Glutamatergic neuron (in vitro differentiated cells): ENCODE measurements at regions not wholly inside any gene's neighbourhood (a gene's known extent, or its start where the extent isn't known, plus 50 kb on each side); places are given as distances from the start of the nearest gene placed in this dataset.

Source experiments
- DNase-seq: peaks from one replicate; pipeline ENCODE4 v3.0.0; 2022
- H3K27ac Mint-ChIP-seq: one replicate; pipeline ENCODE4 v1.8.0; 2020; ENCODE audit warnings: mild to moderate bottlenecking, mixed read lengths, inconsistent platforms; ENCODE audit not compliant: unreplicated experiment
- H3K27me3 Mint-ChIP-seq: one replicate; pipeline ENCODE4 v1.8.0; 2020; ENCODE audit warnings: mild to moderate bottlenecking, moderate library complexity, mixed read lengths, inconsistent platforms; ENCODE audit not compliant: unreplicated experiment
- H3K36me3 Mint-ChIP-seq: one replicate; pipeline ENCODE4 v1.8.0; 2020; ENCODE audit warnings: mild to moderate bottlenecking, mixed read lengths, inconsistent platforms; ENCODE audit not compliant: unreplicated experiment
- H3K4me1 Mint-ChIP-seq: one replicate; pipeline ENCODE4 v1.8.0; 2020; ENCODE audit warnings: mild to moderate bottlenecking, low read depth, mixed read lengths, inconsistent platforms; ENCODE audit not compliant: unreplicated experiment
- H3K4me3 Mint-ChIP-seq: one replicate; pipeline ENCODE4 v1.8.0; 2020; ENCODE audit warnings: mild to moderate bottlenecking, mixed read lengths, inconsistent platforms; ENCODE audit not compliant: unreplicated experiment
- H3K9me3 Mint-ChIP-seq: one replicate; pipeline ENCODE4 v1.8.0; 2020; ENCODE audit warnings: mild to moderate bottlenecking, moderate library complexity, mixed read lengths, inconsistent platforms; ENCODE audit not compliant: unreplicated experiment
- TF ChIP-seq, protein P1 (sequence below): fragments of 200-600 bp; sonication (generic); IDR thresholded peaks from one replicate; pipeline ENCODE4 v1.5.0; 2021; ENCODE audit not compliant: partially characterized antibody, unreplicated experiment

DNA sequence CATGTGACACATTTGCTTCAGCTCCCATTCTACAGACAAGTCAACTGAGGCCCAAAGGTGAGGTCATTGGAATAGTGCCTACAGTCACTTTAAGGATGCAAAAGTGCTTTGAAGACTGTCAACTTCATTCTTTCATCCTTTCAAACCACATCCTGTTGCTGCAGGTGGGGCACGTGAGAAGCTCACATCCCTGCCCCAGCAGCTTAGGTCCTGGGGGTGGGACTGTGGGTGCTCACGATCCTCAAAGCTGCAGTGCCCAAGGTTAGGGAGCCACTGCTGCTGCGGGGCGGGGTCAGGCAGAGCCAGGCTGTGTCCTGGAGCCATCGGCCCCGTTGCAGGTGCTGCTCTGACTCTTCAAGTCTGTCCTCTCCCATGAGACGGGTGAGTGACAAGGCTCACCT lies 57.9 kb upstream of the IER5L start:
- no peak overlapping the region for H3K4me3 Mint-ChIP-seq
- H3K4me1 Mint-ChIP-seq: peaks cover 2% of the 10 kb centered on the region
- peaks cover 5% of the 10 kb centered on the region for H3K9me3 Mint-ChIP-seq
- DNase-seq: no peak
- TF ChIP-seq, protein P1, sequence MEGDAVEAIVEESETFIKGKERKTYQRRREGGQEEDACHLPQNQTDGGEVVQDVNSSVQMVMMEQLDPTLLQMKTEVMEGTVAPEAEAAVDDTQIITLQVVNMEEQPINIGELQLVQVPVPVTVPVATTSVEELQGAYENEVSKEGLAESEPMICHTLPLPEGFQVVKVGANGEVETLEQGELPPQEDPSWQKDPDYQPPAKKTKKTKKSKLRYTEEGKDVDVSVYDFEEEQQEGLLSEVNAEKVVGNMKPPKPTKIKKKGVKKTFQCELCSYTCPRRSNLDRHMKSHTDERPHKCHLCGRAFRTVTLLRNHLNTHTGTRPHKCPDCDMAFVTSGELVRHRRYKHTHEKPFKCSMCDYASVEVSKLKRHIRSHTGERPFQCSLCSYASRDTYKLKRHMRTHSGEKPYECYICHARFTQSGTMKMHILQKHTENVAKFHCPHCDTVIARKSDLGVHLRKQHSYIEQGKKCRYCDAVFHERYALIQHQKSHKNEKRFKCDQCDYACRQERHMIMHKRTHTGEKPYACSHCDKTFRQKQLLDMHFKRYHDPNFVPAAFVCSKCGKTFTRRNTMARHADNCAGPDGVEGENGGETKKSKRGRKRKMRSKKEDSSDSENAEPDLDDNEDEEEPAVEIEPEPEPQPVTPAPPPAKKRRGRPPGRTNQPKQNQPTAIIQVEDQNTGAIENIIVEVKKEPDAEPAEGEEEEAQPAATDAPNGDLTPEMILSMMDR: no peak
- H3K36me3 Mint-ChIP-seq: peaks cover 10% of the 10 kb centered on the region
- no peak overlapping the region for H3K27ac Mint-ChIP-seq
- H3K27me3 Mint-ChIP-seq: peaks cover 2% of the 10 kb centered on the region

DNA sequence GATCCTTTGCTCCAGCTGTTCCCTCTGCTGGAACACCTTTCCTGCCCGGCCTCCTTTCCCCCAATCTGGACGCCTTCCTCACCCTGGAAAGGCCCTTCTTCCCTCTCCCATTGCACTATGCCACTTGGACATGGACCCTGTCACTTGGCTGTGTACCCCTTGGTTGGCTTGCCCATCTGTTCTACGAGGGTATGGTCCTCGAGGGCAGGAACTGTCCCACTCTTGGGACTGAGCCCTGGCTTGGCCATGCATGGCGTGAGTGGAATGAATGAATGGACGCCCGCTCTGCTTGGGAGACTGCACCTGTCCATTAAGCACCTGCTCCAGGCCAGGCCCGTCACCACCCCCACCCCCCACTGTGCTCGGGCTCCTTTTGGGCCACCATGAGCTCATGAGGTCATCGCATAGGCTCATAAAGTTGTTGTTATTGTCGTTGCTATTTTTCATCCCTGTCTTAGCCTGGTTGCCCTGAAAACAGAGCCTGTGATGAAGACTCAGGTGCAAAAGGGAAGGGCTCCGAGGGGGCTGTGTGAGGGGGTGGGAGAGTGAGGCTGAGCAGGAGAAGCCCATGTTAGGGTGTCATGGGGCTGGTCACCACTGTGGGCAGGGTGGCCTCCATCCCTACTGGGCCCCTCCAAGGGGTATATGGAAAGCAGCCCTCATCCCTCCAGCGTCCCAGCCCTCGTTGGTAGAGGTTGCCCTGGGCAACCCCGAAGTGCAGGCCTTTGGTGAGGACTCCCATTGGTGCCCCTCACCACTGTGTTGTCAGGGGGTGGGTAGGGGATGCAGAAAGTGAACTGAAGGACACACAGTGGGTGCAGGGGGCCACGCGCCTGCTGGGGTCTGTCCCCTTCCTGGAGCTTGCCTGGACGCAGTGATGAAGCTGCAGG lies 57.2 kb upstream of the IER5L start:
- Mint-ChIP-seq H3K36me3 (peaks cover 10% of the 10 kb centered on the region), H3K4me3 (no peak overlapping the region), H3K9me3 (peaks cover 5% of the 10 kb centered on the region), H3K27me3 (peaks cover 2% of the 10 kb centered on the region), H3K4me1 (peaks cover 2% of the 10 kb centered on the region), H3K27ac (no peak overlapping the region)
- no peak for DNase-seq
- TF ChIP-seq, protein P1: no peak

DNA sequence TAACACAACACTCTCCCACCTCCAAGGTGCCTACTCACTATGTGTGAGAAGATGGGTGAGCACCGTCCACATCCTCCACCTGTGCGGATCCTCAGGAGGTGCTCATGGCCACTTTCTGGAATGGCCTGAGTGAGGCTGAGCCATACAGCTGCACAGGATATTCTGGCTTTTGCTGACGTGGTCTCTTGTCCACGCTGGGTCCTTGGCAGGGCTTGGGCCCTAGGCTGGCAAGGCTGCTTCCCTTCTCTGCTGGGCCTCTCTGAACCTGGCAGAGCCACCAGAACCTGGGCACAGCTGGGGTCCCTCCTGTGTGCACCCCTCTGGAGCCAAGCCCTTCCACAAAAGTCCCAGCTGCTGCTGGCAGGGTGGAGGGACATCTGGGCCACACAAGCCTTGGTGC lies 56.4 kb upstream of the IER5L start:
- Mint-ChIP-seq H3K27me3 (peaks cover 2% of the 10 kb centered on the region), H3K27ac (no peak overlapping the region), H3K36me3 (peaks cover 10% of the 10 kb centered on the region), H3K9me3 (peaks cover 5% of the 10 kb centered on the region), H3K4me1 (peaks cover 2% of the 10 kb centered on the region), H3K4me3 (no peak overlapping the region)
- DNase-seq: no peak
- TF ChIP-seq, protein P1: no peak

DNA sequence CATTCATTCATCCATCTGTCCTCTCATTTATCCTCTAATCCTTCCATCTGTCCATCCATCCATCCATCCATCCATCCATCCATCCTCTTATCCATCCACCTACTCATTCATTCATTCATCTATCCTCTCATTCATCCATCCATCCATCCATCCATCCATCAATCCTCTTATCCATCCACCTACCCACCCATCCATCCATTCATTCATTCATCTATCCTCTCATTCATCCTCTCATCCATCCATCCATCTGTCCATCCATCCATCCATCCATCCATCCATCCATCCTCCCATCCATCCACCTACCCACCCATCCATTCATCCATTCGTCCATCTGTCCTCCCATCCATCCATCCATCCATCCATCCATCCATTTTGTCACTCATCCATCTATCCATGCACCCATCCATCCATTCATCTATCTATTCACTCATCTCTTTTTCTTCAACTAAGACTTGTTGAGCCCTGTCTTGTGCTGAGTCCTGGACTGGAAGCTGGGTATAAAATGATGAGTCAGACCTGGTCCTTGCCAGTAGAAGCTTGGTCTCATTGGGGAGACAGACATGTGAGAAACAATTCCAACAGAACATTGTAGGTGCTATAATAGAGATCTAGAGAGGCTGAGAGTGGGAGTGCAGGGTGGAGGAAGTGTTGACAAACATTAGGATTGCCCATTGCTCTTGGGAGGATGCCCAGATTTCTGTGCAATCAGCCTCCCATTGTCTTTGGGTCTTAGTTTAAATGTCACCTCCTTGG lies 55.0 kb upstream of the IER5L start:
- no peak overlapping the region for H3K27ac Mint-ChIP-seq
- no peaks in the 10 kb centered on the region for H3K27me3 Mint-ChIP-seq
- TF ChIP-seq, protein P1: no peak
- peaks cover 2% of the 10 kb centered on the region for H3K4me1 Mint-ChIP-seq
- H3K4me3 Mint-ChIP-seq: peak overlapping the region; percentile 10
- peaks cover 10% of the 10 kb centered on the region for H3K36me3 Mint-ChIP-seq
- DNase-seq: no peak
- H3K9me3 Mint-ChIP-seq: peaks cover 5% of the 10 kb centered on the region

DNA sequence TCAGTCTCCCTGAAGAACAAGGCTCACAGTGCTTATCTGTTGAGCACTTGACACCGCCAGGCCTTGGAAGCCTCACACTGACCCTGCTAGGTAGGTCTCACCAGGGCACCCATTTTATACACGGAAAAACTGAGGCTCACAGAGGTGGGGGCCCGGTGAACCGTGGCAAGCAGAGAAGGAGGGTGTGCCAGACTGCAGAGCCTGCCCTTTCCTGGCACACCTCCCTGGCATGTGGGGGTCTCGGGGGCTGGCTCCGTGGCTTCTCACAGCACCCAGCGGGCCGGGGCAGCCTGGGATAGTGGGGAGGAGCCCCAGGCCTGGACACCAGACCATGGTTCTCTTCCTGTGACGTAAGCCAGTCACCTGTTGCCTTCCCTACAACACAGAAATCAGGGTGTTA lies 53.7 kb upstream of the IER5L start:
- Mint-ChIP-seq H3K4me3 (no peak overlapping the region), H3K27ac (no peak overlapping the region), H3K4me1 (no peaks in the 10 kb centered on the region), H3K27me3 (peaks cover 2% of the 10 kb centered on the region), H3K9me3 (peaks cover 5% of the 10 kb centered on the region), H3K36me3 (peaks cover 10% of the 10 kb centered on the region)
- DNase-seq: no peak
- TF ChIP-seq, protein P1: no peak
